ENCODE measurements at regions not wholly inside any gene's neighbourhood (a gene's known extent, or its start where the extent isn't known, plus 50 kb on each side); places are given as distances from the start of the nearest gene placed in this dataset.
"Not testable (repeated sequence)": the region's sequence is repeated elsewhere in the genome, so short reads cannot be mapped to it uniquely, and the experiment has no call there.

- H2AFZ ChIP-seq (replicated peaks; ENCODE audit: low read length, poor library complexity); POLR2A ChIA-PET (ENCODE audit: unreplicated experiment); H2AK5ac ChIP-seq (ENCODE audit: low read depth, low read length); DNase-seq; H3K27me3 ChIP-seq (ENCODE audit: control insufficient read depth, insufficient read depth, low read length); H2BK15ac ChIP-seq (ENCODE audit: low read depth, low read length); H3K4me1 ChIP-seq (ENCODE audit: control insufficient read depth, insufficient read depth, low read length); in situ Hi-C loops (cut with MboI; ENCODE audit: low sequenced_read_pairs); H3K9me3 ChIP-seq (ENCODE audit: control insufficient read depth, insufficient read depth, low read length); H3K9ac ChIP-seq (ENCODE audit: low read depth, low read length); dilution Hi-C loops (cut with HindIII; ENCODE audit: low sequenced_read_pairs, unreplicated experiment); H2BK5ac ChIP-seq (ENCODE audit: low read depth, low read length, poor library complexity, severe bottlenecking); H4K20me1 ChIP-seq (ENCODE audit: insufficient read depth, low read length); H3K4ac ChIP-seq (ENCODE audit: low read depth, low read length); CTCF ChIA-PET; H4K5ac ChIP-seq (ENCODE audit: low read depth, low read length); H4K91ac ChIP-seq (ENCODE audit: insufficient read depth, low read depth, low read length); H3K9me1 ChIP-seq (ENCODE audit: insufficient read depth, low read length); H3K4me2 ChIP-seq (ENCODE audit: low read depth, low read length); BruUV-seq (replicated peaks); H3K79me1 ChIP-seq (ENCODE audit: low read depth in 1 of 2, low read length in 2 of 2); H3K23ac ChIP-seq (ENCODE audit: low read depth, low read length); H2BK20ac ChIP-seq (ENCODE audit: low read depth, low read length); H2BK120ac ChIP-seq (ENCODE audit: low read depth, low read length); H3K4me3 ChIP-seq (ENCODE audit: insufficient read depth, low read depth, low read length); H2AK9ac ChIP-seq (replicated peaks; ENCODE audit: low read depth, low read length, poor library complexity); H3K18ac ChIP-seq (ENCODE audit: low read depth, low read length); ATAC-seq (ENCODE audit: low read depth); H3K36me3 ChIP-seq (ENCODE audit: control insufficient read depth, insufficient read depth, low read length); H4K8ac ChIP-seq (ENCODE audit: low read depth in 2 of 2, low read length in 2 of 2); intact Hi-C loops (cut with micrococcal nuclease); H3K56ac ChIP-seq (ENCODE audit: extremely low read depth, insufficient read depth, low read length); H3K14ac ChIP-seq (replicated peaks; ENCODE audit: low read depth, low read length); H3K27ac ChIP-seq (ENCODE audit: insufficient read depth, low read length): not testable (repeated sequence)
- WGBS, 2 experiments (ENCODE audit: extremely low coverage in 2 of 2, insufficient read length in 1 of 2) = no CpG with 5 or more reads among the region's 2 CpGs
Measured at GRCh38 chr3:167019503-167019902, 360.6 kb downstream of the ZBBX start.

GRCh38 chr3:167018591-167019111, 361.4 kb downstream of the ZBBX start:
- H3K9me3 ChIP-seq (ENCODE audit: control insufficient read depth, insufficient read depth, low read length); H3K14ac ChIP-seq (replicated peaks; ENCODE audit: low read depth, low read length); H3K23ac ChIP-seq (ENCODE audit: low read depth, low read length); H3K9ac ChIP-seq (ENCODE audit: low read depth, low read length); DNase-seq; H2AFZ ChIP-seq (replicated peaks; ENCODE audit: low read length, poor library complexity); H3K4me1 ChIP-seq (ENCODE audit: control insufficient read depth, insufficient read depth, low read length); H3K56ac ChIP-seq (ENCODE audit: extremely low read depth, insufficient read depth, low read length); CTCF ChIA-PET; H3K36me3 ChIP-seq (ENCODE audit: control insufficient read depth, insufficient read depth, low read length); H3K27me3 ChIP-seq (ENCODE audit: control insufficient read depth, insufficient read depth, low read length); H3K4me2 ChIP-seq (ENCODE audit: low read depth, low read length); in situ Hi-C loops (cut with MboI; ENCODE audit: low sequenced_read_pairs); POLR2A ChIA-PET (ENCODE audit: unreplicated experiment); H2BK120ac ChIP-seq (ENCODE audit: low read depth, low read length); H3K9me1 ChIP-seq (ENCODE audit: insufficient read depth, low read length); H4K91ac ChIP-seq (ENCODE audit: insufficient read depth, low read depth, low read length); H4K20me1 ChIP-seq (ENCODE audit: insufficient read depth, low read length); H3K27ac ChIP-seq (ENCODE audit: insufficient read depth, low read length); H2BK15ac ChIP-seq (ENCODE audit: low read depth, low read length); H3K18ac ChIP-seq (ENCODE audit: low read depth, low read length); H3K4ac ChIP-seq (ENCODE audit: low read depth, low read length); H2BK20ac ChIP-seq (ENCODE audit: low read depth, low read length); H2AK5ac ChIP-seq (ENCODE audit: low read depth, low read length); H2BK5ac ChIP-seq (ENCODE audit: low read depth, low read length, poor library complexity, severe bottlenecking); H4K8ac ChIP-seq (ENCODE audit: low read depth in 2 of 2, low read length in 2 of 2); H4K5ac ChIP-seq (ENCODE audit: low read depth, low read length); ATAC-seq (ENCODE audit: low read depth); H3K4me3 ChIP-seq (ENCODE audit: insufficient read depth, low read depth, low read length); dilution Hi-C loops (cut with HindIII; ENCODE audit: low sequenced_read_pairs, unreplicated experiment); H3K79me1 ChIP-seq (ENCODE audit: low read depth in 1 of 2, low read length in 2 of 2); BruUV-seq (replicated peaks); intact Hi-C loops (cut with micrococcal nuclease); H2AK9ac ChIP-seq (replicated peaks; ENCODE audit: low read depth, low read length, poor library complexity): not testable (repeated sequence)
- 88% methylated on average over 5 of the region's 34 CpGs; no CpG with 5 or more reads in 1 of the 2 experiments for WGBS, 2 experiments (ENCODE audit: extremely low coverage in 2 of 2, insufficient read length in 1 of 2)

All from IMR-90 (cell line).